ENCODE measurements at regions not wholly inside any gene's neighbourhood (a gene's known extent, or its start where the extent isn't known, plus 50 kb on each side); places are given as distances from the start of the nearest gene placed in this dataset.

DNA sequence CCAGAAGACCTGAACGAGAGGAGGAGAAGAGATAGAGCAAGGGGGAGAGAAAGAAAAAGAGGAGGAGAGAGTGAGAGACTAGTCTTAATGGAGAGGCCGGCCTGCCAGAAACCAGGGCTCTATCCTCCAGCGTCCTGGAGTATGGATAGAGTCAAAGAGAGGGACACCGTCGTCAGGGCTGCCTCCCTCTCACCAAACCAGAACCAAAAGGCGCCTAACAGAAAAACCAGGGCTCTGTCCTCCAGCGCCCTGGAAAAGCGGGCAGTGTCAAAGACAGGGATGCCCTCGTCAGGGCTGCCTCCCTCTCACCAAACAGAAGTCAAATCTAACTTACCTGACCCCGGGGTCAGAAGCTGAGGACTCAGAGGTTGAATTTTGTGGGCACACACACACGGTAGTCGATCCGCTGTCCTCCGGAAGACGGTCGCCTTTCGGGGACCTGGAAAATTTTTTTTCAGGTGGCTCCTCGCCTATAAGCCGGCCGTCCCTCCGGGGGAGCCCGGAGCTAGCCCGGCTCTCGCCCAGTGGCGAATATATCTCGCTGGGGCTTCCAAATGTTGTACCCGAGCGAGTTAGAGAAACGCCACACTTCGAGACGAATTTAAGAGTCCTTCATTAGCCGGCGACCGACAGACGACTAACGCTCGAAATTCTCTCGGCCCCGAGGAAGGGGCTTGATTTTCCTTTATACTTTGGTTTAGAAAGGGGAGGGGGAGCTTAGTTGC is 148.2 kb downstream of the TRIM27 start:
- TF ChIP-seq, protein P1, sequence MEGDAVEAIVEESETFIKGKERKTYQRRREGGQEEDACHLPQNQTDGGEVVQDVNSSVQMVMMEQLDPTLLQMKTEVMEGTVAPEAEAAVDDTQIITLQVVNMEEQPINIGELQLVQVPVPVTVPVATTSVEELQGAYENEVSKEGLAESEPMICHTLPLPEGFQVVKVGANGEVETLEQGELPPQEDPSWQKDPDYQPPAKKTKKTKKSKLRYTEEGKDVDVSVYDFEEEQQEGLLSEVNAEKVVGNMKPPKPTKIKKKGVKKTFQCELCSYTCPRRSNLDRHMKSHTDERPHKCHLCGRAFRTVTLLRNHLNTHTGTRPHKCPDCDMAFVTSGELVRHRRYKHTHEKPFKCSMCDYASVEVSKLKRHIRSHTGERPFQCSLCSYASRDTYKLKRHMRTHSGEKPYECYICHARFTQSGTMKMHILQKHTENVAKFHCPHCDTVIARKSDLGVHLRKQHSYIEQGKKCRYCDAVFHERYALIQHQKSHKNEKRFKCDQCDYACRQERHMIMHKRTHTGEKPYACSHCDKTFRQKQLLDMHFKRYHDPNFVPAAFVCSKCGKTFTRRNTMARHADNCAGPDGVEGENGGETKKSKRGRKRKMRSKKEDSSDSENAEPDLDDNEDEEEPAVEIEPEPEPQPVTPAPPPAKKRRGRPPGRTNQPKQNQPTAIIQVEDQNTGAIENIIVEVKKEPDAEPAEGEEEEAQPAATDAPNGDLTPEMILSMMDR (conservative IDR thresholded peaks at IDR 0.05; ENCODE audit: low read length), result no peak
- TF ChIP-seq EZH2phosphoT487 (IDR thresholded peaks at IDR 0.05; ENCODE audit: borderline replicate concordance), result no peak
